ENCODE measurements at regions not wholly inside any gene's neighbourhood (a gene's known extent, or its start where the extent isn't known, plus 50 kb on each side); places are given as distances from the start of the nearest gene placed in this dataset.

- TF ChIP-seq CTCF (IDR thresholded peaks at IDR 0.05) (no peak), POLR2A (IDR thresholded peaks at IDR 0.05) (no peak)
These were observed 117.6 kb upstream of the ARHGAP20 start for GRCh38 chr11:110829873-110830272.

All from uterus (tissue), 2 donors.